Gastrocnemius medialis (tissue), 4 donors: ENCODE measurements at regions not wholly inside any gene's neighbourhood (a gene's known extent, or its start where the extent isn't known, plus 50 kb on each side); places are given as distances from the start of the nearest gene placed in this dataset.

Experiments used
- ATAC-seq, 2 donors: fragments of 150-250 bp; one replicate each; pipeline ENCODE4 v1.9.1; 2016
- DNase-seq, 2 donors: peaks; one replicate each; pipeline ENCODE4 v3.0.0-alpha.2; 2019
- H3K27ac ChIP-seq, 4 donors: fragments of 200-600 bp; sonication (generic); 1 replicate in 1 of 4; 2 replicates in 3 of 4; pipeline ENCODE4 v1.5.1; 2016 to 2018; ENCODE audit warnings: mild to moderate bottlenecking in 2 of 4, moderate library complexity in 1 of 4
- H3K27me3 ChIP-seq, 3 donors: fragments of 200-600 bp; sonication (generic) in 2 of 3; 1 replicate in 1 of 3; 2 replicates in 2 of 3; pipeline versions ENCODE4 v1.5.1 to v1.6.0; 2016 to 2019; ENCODE audit warnings: mild to moderate bottlenecking in 1 of 3, moderate library complexity in 1 of 3
- H3K36me3 ChIP-seq, 2 donors: fragments of 200-600 bp; sonication (generic) in 1 of 2; one replicate each; pipeline ENCODE4 v1.5.1; 2017 to 2018
- H3K4me1 ChIP-seq, 2 donors: fragments of 200-600 bp; sonication (generic) in 1 of 2; one replicate each; pipeline ENCODE4 v1.5.1; 2016 to 2017; ENCODE audit warnings: mild to moderate bottlenecking in 2 of 2
- H3K4me3 ChIP-seq, 4 donors: fragments of 200-600 bp; sonication (generic) in 3 of 4; 1 replicate in 1 of 4; 2 replicates in 3 of 4; pipeline ENCODE4 v1.5.1; 2016 to 2019; ENCODE audit warnings: mild to moderate bottlenecking in 2 of 4
- H3K9me3 ChIP-seq, 3 donors: fragments of 200-600 bp; sonication (generic) in 2 of 3; 1 replicate in 1 of 3; 2 replicates in 2 of 3; pipeline ENCODE4 v1.5.1; 2016 to 2019
- CTCF ChIP-seq, 5 experiments: fragments of 450-650 bp in 3 of 5; fragments of 200-600 bp in 2 of 5; sonication (generic) in 2 of 5; IDR thresholded peaks in 4 of 5; conservative IDR thresholded peaks in 1 of 5; 1 replicate in 4 of 5; 2 replicates in 1 of 5; pipeline ENCODE4 v1.5.1; 2016 to 2019; ENCODE audit warnings: antibody characterized with exemption in 5 of 5, mild to moderate bottlenecking in 3 of 5, moderate library complexity in 3 of 5
- POLR2A ChIP-seq, 2 donors: fragments of 450-650 bp; IDR thresholded peaks; one replicate each; pipeline ENCODE4 v1.6.1; 2017; ENCODE audit warnings: antibody characterized with exemption in 2 of 2, mild to moderate bottlenecking in 2 of 2, moderate library complexity in 2 of 2
- in situ Hi-C, 4 donors: fragments of 200-750 bp; cut with MboI; loops; one replicate each; pipeline versions ENCODE4 v1.15.0 to v1.8.0; 2017; ENCODE audit warnings: low sequenced_read_pairs in 4 of 4
- intact Hi-C: fragments of 100-400 bp; cut with DNase I; formaldehyde crosslinking; loops from one replicate; pipeline ENCODE4 v1.15.1; 2023; ENCODE audit warnings: low total_unique reads

- no peaks in the 10 kb centered on the region for H3K4me1 ChIP-seq
- H3K27me3 ChIP-seq: no peaks in the 10 kb centered on the region
- DNase-seq (no peak), ATAC-seq (no peak)
- no peak overlapping the region for H3K4me3 ChIP-seq
- in situ Hi-C loops: no loop called here
- H3K36me3 ChIP-seq: no peaks in the 10 kb centered on the region
- no peak overlapping the region for H3K27ac ChIP-seq
- TF ChIP-seq CTCF (IDR thresholded peaks at IDR 0.05 in 4 of 5, conservative IDR thresholded peaks at IDR 0.05 in 1 of 5) (no peak), POLR2A (IDR thresholded peaks at IDR 0.05) (no peak)
- intact Hi-C loops: no loop called here
- H3K9me3 ChIP-seq: no peaks in the 10 kb centered on the region
Observed at GRCh38 chr3:127103080-127103479, 89.9 kb upstream of the PRR23E start.

- intact Hi-C loops (no loop called here), in situ Hi-C loops (no loop called here)
- no peaks in the 10 kb centered on the region for H3K36me3 ChIP-seq
- ATAC-seq: no peak
- no peak for TF ChIP-seq CTCF (IDR thresholded peaks at IDR 0.05 in 4 of 5, conservative IDR thresholded peaks at IDR 0.05 in 1 of 5)
- no peak for TF ChIP-seq POLR2A (IDR thresholded peaks at IDR 0.05)
- no peak overlapping the region for H3K4me3 ChIP-seq
- no peak overlapping the region for H3K27ac ChIP-seq
- H3K4me1 ChIP-seq: no peaks in the 10 kb centered on the region
- no peaks in the 10 kb centered on the region for H3K9me3 ChIP-seq
- no peaks in the 10 kb centered on the region for H3K27me3 ChIP-seq
- no peak for DNase-seq
Observed at GRCh38 chr3:127104586-127104985, 88.3 kb upstream of the PRR23E start.

GRCh38 chr3:127105587-127105986 lies 87.3 kb upstream of the PRR23E start:
- DNase-seq (no peak), ATAC-seq (no peak)
- TF ChIP-seq CTCF (IDR thresholded peaks at IDR 0.05 in 4 of 5, conservative IDR thresholded peaks at IDR 0.05 in 1 of 5) (no peak), POLR2A (IDR thresholded peaks at IDR 0.05) (no peak)
- Histone ChIP-seq H3K4me1 (no peaks in the 10 kb centered on the region), H3K36me3 (no peaks in the 10 kb centered on the region), H3K9me3 (no peaks in the 10 kb centered on the region), H3K27me3 (no peaks in the 10 kb centered on the region), H3K27ac (no peak overlapping the region), H3K4me3 (no peak overlapping the region)
- intact Hi-C loops: no loop called here
- in situ Hi-C loops: no loop called here

- in situ Hi-C loops (no loop called here), intact Hi-C loops (no loop called here)
- Histone ChIP-seq H3K9me3 (no peaks in the 10 kb centered on the region), H3K27me3 (no peaks in the 10 kb centered on the region), H3K27ac (no peak overlapping the region), H3K4me1 (no peaks in the 10 kb centered on the region), H3K4me3 (no peak overlapping the region), H3K36me3 (no peaks in the 10 kb centered on the region)
- no peak for ATAC-seq
- TF ChIP-seq POLR2A (IDR thresholded peaks at IDR 0.05) (no peak), CTCF (IDR thresholded peaks at IDR 0.05 in 4 of 5, conservative IDR thresholded peaks at IDR 0.05 in 1 of 5) (no peak)
- no peak for DNase-seq
Observed at GRCh38 chr3:127106053-127106452, 86.9 kb upstream of the PRR23E start.

GRCh38 chr3:127106456-127106855 lies 86.5 kb upstream of the PRR23E start:
- in situ Hi-C loops: no loop called here
- no peak for ATAC-seq
- TF ChIP-seq CTCF (IDR thresholded peaks at IDR 0.05 in 4 of 5, conservative IDR thresholded peaks at IDR 0.05 in 1 of 5) (no peak), POLR2A (IDR thresholded peaks at IDR 0.05) (no peak)

More at GRCh38 chr3:127106456-127106855, 86.5 kb upstream of the PRR23E start:
- Histone ChIP-seq H3K9me3 (no peaks in the 10 kb centered on the region), H3K27ac (no peak overlapping the region), H3K4me3 (no peak overlapping the region), H3K4me1 (no peaks in the 10 kb centered on the region), H3K27me3 (no peaks in the 10 kb centered on the region), H3K36me3 (no peaks in the 10 kb centered on the region)
- no peak for DNase-seq
- intact Hi-C loops: no loop called here
